ENCODE measurements at regions not wholly inside any gene's neighbourhood (a gene's known extent, or its start where the extent isn't known, plus 50 kb on each side); places are given as distances from the start of the nearest gene placed in this dataset.

DNA sequence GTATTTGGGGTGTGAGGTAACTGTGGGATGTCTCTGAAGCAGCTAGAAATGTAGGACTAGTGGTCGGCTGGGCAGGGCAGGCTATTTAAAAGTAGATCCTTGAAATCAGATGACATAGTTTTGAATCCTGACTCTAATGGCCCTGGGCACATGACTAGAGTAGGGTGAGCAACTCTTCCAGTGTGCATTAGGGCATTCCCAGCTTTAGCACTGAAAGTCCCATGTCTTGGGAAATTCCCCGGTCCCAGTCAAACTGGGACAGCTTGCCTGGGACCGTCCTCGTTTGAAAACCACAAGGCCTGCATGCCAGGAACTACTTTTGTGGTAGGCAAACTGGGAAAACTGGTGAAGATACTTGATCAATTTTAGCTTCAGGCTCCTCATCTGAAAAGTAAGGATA lies 255.3 kb downstream of the PTEN start:
- Histone ChIP-seq H2AFZ (ENCODE audit: control insufficient read depth, low read length) (no peak overlapping the region), H3K27me3 (ENCODE audit: control insufficient read depth, extremely low read depth, insufficient read depth, low read length) (no peaks in the 10 kb centered on the region), H3K4me2 (ENCODE audit: control insufficient read depth, extremely low read depth, insufficient read depth, low read depth, low read length) (no peak overlapping the region), H3K27ac (ENCODE audit: control insufficient read depth, insufficient read depth, low read length) (no peak overlapping the region), H3K9ac (ENCODE audit: control insufficient read depth, extremely low read depth, insufficient read depth, low read length) (no peak overlapping the region), H4K20me1 (ENCODE audit: control insufficient read depth, extremely low read depth, insufficient read depth, low read length) (no peaks in the 10 kb centered on the region), H3K79me2 (ENCODE audit: control insufficient read depth, insufficient read depth, low read length) (no peaks in the 10 kb centered on the region), H3K9me1 (ENCODE audit: control insufficient read depth, extremely low read depth, insufficient read depth, low read length) (no peaks in the 10 kb centered on the region), H3K36me3 (ENCODE audit: control insufficient read depth in 2 of 2, extremely low read depth in 1 of 2, insufficient read depth in 2 of 2, low read length in 2 of 2) (no peaks in the 10 kb centered on the region), H3K9me3 (ENCODE audit: control insufficient read depth, low read depth, low read length) (no peaks in the 10 kb centered on the region), H3K4me1 (ENCODE audit: control insufficient read depth, extremely low read depth, insufficient read depth, low read length) (peaks cover 19% of the 10 kb centered on the region), H3K4me3 (ENCODE audit: control insufficient read depth in 2 of 3, extremely low read depth in 1 of 3, insufficient read depth in 2 of 3, low read depth in 1 of 3, low read length in 3 of 3) (no peak overlapping the region)
- dilution Hi-C loops (cut with MboI; ENCODE audit: extremely low pct_ligation_motif_present, low sequenced_read_pairs): no loop called here
- no peak for TF ChIP-seq EZH2 (IDR thresholded peaks at IDR 0.05; ENCODE audit: low read length)
- TF ChIP-seq, protein P1, sequence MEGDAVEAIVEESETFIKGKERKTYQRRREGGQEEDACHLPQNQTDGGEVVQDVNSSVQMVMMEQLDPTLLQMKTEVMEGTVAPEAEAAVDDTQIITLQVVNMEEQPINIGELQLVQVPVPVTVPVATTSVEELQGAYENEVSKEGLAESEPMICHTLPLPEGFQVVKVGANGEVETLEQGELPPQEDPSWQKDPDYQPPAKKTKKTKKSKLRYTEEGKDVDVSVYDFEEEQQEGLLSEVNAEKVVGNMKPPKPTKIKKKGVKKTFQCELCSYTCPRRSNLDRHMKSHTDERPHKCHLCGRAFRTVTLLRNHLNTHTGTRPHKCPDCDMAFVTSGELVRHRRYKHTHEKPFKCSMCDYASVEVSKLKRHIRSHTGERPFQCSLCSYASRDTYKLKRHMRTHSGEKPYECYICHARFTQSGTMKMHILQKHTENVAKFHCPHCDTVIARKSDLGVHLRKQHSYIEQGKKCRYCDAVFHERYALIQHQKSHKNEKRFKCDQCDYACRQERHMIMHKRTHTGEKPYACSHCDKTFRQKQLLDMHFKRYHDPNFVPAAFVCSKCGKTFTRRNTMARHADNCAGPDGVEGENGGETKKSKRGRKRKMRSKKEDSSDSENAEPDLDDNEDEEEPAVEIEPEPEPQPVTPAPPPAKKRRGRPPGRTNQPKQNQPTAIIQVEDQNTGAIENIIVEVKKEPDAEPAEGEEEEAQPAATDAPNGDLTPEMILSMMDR (optimal IDR thresholded peaks at IDR 0.05 in 1 of 3, IDR thresholded peaks at IDR 0.05 in 1 of 3, conservative IDR thresholded peaks at IDR 0.05 in 1 of 3; ENCODE audit: extremely low read depth in 1 of 3, insufficient read depth in 2 of 3, low read length in 3 of 3): no peak
- no peak for DNase-seq (ENCODE audit: low read depth, low spot score)
- FAIRE-seq: no peak

DNA sequence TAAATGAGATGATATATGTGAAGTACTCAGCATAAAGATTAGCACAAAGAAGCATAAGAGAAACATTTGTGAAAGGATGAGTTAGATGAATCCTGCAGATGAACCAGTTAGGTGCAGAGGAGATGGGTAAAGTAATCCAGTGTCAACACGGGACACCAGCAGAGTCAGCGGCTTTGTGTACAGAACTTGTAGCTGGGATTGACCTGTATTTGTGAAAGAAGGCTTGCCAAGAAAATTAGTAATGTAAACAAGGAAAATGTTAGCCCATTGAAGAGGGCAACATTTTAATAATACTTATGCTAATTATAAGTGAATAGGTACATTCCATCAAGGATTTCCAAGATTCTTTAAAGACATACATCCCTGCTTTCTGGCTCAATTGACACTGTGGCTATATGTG lies 255.7 kb downstream of the PTEN start:
- FAIRE-seq: no peak
- H3K36me3 ChIP-seq (ENCODE audit: control insufficient read depth in 2 of 2, extremely low read depth in 1 of 2, insufficient read depth in 2 of 2, low read length in 2 of 2): no peaks in the 10 kb centered on the region
- no peak overlapping the region for H3K4me2 ChIP-seq (ENCODE audit: control insufficient read depth, extremely low read depth, insufficient read depth, low read depth, low read length)

More for the DNA sequence above, 255.7 kb downstream of the PTEN start:
- H3K9me3 ChIP-seq (ENCODE audit: control insufficient read depth, low read depth, low read length): no peaks in the 10 kb centered on the region
- TF ChIP-seq, protein P1 (optimal IDR thresholded peaks at IDR 0.05 in 1 of 3, IDR thresholded peaks at IDR 0.05 in 1 of 3, conservative IDR thresholded peaks at IDR 0.05 in 1 of 3; ENCODE audit: extremely low read depth in 1 of 3, insufficient read depth in 2 of 3, low read length in 3 of 3): no peak
- no peak for TF ChIP-seq EZH2 (IDR thresholded peaks at IDR 0.05; ENCODE audit: low read length)
- no peaks in the 10 kb centered on the region for H3K27me3 ChIP-seq (ENCODE audit: control insufficient read depth, extremely low read depth, insufficient read depth, low read length)
- H4K20me1 ChIP-seq (ENCODE audit: control insufficient read depth, extremely low read depth, insufficient read depth, low read length): no peaks in the 10 kb centered on the region
- peaks cover 19% of the 10 kb centered on the region for H3K4me1 ChIP-seq (ENCODE audit: control insufficient read depth, extremely low read depth, insufficient read depth, low read length)
- no peak overlapping the region for H2AFZ ChIP-seq (ENCODE audit: control insufficient read depth, low read length)
- dilution Hi-C loops (cut with MboI; ENCODE audit: extremely low pct_ligation_motif_present, low sequenced_read_pairs): no loop called here
- H3K9me1 ChIP-seq (ENCODE audit: control insufficient read depth, extremely low read depth, insufficient read depth, low read length): no peaks in the 10 kb centered on the region
- no peak overlapping the region for H3K4me3 ChIP-seq (ENCODE audit: control insufficient read depth in 2 of 3, extremely low read depth in 1 of 3, insufficient read depth in 2 of 3, low read depth in 1 of 3, low read length in 3 of 3)
- H3K27ac ChIP-seq (ENCODE audit: control insufficient read depth, insufficient read depth, low read length): no peak overlapping the region
- H3K9ac ChIP-seq (ENCODE audit: control insufficient read depth, extremely low read depth, insufficient read depth, low read length): no peak overlapping the region
- DNase-seq (ENCODE audit: low read depth, low spot score): no peak
- H3K79me2 ChIP-seq (ENCODE audit: control insufficient read depth, insufficient read depth, low read length): no peaks in the 10 kb centered on the region
